ENCODE measurements at regions not wholly inside any gene's neighbourhood (a gene's known extent, or its start where the extent isn't known, plus 50 kb on each side); places are given as distances from the start of the nearest gene placed in this dataset.
A peak's percentile ranks its signal among the peaks of the same experiment; 100 is the strongest.

DNA sequence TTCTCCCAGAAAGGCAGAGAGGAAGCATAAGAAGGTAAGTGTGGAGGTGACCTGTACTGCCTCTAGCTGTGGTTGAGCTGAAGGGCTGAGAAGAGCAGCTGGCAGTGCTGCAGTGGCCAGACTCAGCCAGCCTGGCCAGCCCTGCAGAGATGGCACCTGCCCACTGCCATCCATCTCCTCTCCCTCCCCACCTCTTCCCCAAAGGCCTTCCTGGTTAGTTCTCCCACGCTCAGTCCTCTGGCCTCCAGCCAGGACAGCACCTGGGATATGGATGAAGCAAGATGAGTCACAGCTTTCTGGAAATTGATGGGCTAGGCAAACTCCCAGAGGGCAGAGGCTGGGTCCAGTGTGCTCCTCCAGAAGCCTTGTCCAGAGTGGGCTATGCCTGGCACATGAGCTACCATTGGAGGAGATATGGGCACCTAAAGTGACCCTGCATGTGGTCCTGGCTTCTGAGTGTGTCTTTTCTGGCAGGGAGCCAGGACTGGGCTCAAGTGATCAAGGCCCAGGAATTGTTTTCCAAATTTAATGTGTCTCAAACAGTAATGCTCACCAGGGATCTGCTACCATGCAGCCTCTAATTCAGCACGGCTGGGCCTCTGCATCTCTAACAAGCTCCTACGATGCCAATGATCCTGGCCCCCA is 81.0 kb upstream of the CACUL1 start:
- DNase-seq: peak in 1 of 3 donors; percentile 48

DNA sequence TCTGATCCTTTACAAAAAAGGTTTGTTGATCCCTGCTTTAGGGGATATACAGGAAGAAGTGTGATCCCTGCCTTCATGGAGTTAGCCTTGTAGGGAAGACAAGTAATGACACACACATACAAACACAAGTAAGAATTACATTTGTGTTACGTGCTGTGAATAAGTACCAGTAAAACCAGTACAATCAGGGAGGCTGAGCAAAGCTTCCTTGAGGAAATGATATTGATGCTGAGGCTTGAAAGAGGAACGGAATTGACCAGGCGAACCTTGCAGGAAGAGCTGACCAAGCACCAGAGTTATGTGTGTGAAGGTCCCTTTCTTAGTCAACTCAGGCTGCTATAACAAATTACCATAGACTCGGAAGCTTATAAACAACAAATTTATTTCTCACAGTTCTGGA is 83.6 kb upstream of the CACUL1 start:
- DNase-seq: no peak

DNA sequence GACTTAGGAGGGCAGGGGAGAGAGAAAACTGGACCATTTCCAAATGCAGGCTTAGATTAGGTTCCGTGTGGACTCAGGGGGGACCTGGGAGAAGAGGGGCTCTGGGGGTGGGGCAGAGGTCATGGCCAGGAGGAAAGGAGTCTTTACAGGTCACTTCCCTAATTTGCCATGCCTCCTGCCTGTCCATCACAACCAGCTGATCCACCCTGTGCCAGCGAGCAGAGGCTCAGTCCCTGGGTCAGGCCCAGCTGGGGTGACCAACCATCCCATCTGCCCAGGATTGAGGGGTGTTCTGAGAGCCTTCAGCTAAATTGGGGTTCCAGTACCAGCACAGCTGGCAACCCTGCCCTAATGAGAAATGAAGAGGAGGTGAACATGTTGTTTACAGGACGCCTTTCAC is 84.6 kb upstream of the CACUL1 start:
- DNase-seq: no peak

- no peak for DNase-seq
Observed at GRCh38 chr10:118840071-118840775, 85.5 kb upstream of the CACUL1 start.

GRCh38 chr10:118840776-118841468 is 86.2 kb upstream of the CACUL1 start:
- DNase-seq: no peak

DNA sequence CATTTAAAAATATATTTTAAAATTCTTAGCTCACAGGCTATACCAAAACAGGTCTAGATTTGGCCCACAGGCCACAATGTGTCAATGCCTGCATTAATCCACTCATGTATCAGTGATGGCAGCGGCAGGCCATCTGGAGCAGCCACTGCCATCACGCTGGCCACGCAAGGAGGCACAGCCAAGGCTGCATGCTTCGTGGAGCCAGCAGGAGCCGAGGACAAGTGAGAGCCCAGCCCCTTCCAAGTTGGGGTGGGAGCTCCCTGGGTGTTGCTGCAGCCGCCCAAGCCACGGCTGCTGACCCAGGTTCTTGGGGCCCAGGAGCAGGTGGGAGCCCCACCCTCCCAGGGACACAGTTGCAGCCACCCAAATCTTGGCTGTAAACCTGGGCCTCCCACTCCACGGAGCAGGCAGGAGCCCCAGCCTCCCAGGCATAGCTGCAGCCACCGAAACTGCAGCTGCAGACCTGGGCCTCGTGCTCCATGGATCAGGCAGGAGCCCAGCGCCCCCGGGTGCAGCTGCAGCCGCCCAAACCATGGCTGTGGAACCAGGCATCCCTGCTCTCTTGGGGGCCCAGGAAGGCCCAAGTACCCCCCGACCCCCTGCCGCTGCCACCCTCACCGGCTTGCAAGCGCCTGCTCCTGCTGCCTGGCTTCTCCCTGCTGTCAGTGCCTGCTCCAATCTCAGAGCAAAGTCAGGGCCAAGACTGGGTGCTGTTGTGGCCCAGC is 87.3 kb upstream of the CACUL1 start:
- DNase-seq: peak in 1 of 3 donors; percentile 34

GRCh38 chr10:118842843-118843624 is 88.3 kb upstream of the CACUL1 start:
- peak in 1 of 3 donors; percentile 51 for DNase-seq

DNA sequence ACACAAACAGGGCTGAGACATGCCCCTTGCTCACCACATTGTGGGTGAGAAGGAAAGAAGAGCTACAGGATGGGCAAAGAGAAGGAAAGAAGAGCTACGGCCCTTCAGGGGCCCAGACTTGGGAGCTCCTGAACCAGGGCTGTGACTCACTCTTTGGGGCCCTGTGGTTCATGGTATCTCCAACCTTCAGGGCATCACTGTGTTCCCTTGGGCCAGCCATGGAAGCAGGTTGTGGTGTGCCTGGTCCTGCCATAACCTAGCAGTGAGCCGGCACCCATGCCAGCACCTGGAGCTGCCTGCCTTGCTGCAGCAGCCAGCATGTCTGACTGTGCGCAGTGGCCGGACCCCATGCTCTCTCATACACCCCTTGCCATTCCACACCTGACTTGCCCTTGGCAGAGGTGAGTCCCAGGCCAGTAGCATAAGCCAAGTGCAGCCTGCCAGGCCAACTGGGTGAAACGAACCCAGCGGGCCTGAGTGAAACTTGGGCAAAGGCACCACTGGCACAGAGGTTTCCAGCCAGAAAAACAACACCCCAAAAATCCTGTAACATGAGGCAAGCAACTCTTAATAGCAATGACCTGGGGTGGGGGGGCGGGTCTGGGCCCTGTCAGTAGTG is 89.0 kb upstream of the CACUL1 start:
- no peak for DNase-seq

- DNase-seq: no peak
Observed at GRCh38 chr10:118844731-118845521, 90.2 kb upstream of the CACUL1 start.

DNA sequence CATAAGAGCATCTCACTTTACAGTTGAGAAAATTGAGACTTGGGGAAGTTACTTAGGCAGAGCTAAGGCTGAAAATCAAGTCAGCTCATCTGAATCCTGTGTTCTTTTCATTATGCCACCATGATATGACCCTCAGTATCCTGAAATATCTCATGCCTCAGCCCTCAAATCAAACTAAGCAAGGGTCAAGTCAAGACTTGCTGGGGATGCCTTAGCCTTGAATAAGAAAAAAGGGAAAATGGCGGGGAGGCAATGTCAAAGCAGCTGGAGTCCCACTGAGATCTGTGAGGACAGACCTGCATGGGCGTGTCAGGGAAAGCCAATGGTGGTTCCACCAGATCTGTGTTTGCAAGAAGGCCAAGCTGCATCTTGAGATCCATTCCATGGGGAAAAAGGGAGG is 91.0 kb upstream of the CACUL1 start:
- DNase-seq: no peak

DNA sequence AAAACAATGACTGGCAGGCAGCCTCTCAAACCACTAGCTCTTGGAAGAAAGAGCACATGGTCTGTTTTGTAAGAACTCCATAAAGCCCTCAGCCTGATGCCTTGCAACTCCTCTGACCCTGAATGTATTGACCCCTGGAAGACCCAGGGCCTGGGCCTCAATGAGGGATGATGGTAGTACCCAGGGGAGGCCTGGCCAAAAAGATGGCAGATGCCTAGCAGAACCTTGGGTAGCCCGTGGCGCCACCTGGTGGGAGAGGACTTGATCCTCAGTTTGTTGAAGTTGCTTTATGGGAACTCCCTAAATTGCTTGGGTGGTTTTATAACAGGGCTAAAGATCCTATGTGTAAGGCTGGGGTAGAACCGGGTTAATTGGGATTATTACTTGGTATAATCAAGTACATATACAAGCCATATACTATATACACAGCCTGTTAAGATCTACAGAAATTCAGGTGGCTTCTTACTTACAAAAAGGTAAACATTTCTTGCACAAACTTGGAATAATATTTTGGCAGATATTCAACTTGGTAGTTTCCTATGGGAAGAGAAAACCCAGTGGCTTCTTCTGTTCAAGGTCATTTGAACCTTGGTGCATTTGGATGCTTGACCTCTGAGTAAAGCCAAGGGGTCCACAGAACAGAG is 95.8 kb upstream of the CACUL1 start:
- DNase-seq: peak in 1 of 3 donors; percentile 50

GRCh38 chr10:118851062-118852035 is 96.6 kb upstream of the CACUL1 start:
- DNase-seq: no peak

DNA sequence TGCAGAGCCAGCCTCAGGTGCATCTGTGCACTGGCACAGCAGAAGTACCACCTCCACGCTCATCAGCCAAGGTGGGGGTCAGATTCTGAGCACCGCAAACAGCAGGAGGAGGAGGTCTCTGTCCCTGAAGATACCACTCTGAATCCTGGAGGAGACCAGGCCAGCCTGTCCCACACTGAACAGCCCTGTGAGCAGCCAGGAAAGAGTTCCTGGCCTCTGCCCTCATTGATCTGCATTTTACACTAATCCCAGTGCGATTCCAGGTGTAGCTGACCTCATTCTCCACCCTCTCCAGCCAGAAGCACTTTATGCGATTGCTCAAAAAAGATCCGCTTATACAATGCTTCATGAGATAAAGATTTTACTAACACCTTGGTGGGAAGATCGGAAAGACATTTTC is 99.1 kb upstream of the CACUL1 start:
- DNase-seq: no peak

- no peak for DNase-seq
Observed at GRCh38 chr10:118856106-118856505, 101.3 kb upstream of the CACUL1 start.

- DNase-seq: no peak
Observed at GRCh38 chr10:118865998-118866693, 111.4 kb upstream of the CACUL1 start.

GRCh38 chr10:118867768-118868167 is 113.0 kb upstream of the CACUL1 start:
- no peak for DNase-seq

DNA sequence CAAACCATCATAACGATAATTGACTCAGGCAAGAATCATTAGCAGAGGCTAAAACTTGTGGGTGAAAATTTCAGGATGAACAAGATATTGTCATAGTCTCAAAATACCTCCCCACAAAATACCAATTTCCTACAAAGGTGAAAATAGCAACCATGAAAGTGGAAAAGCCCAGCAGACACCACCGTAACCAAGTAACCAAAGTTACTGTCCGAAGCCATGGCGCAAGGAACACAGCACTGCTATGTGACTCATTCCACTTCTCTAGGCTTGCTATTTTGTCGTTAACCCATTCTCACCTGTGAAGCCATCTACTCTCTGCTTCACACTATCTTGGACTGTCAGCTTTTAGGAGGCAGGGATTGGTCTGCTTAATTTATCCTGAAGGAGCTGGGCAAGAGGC is 113.8 kb upstream of the CACUL1 start:
- no peak for DNase-seq

All from muscle of back (tissue), 3 donors.